ENCODE measurements at regions not wholly inside any gene's neighbourhood (a gene's known extent, or its start where the extent isn't known, plus 50 kb on each side); places are given as distances from the start of the nearest gene placed in this dataset.

- H3K4me1 ChIP-seq: peaks cover 0 to 7% (median 3%) of the 10 kb centered on the region in 4 donors
- intact Hi-C loops (cut with DNase I; ENCODE audit: low total_unique reads): no loop called here
- 75 to 85% (median 79%) methylated on average over 17 of the region's 17 CpGs for WGBS, 5 donors
These were observed 231.2 kb downstream of the ZIC5 start for GRCh38 chr13:99740251-99740979.

GRCh38 chr13:99738626-99739025, 232.9 kb downstream of the ZIC5 start:
- H3K27me3 ChIP-seq: no peaks in the 10 kb centered on the region
- H3K4me1 ChIP-seq: peaks cover 0 to 7% (median 3%) of the 10 kb centered on the region in 4 donors
- no peaks in the 10 kb centered on the region for H3K9me3 ChIP-seq
- H3K36me3 ChIP-seq: no peaks in the 10 kb centered on the region
- TF ChIP-seq POLR2AphosphoS5 (IDR thresholded peaks at IDR 0.05) (no peak), CTCF (IDR thresholded peaks at IDR 0.05) (no peak), POLR2A (IDR thresholded peaks at IDR 0.05) (no peak), EP300 (IDR thresholded peaks at IDR 0.05) (no peak)
- no peak overlapping the region for H3K27ac ChIP-seq
- DNase-seq: peak in 1 of 2 donors; percentile 17
- no peak overlapping the region for H3K4me3 ChIP-seq
- intact Hi-C loops (cut with DNase I; ENCODE audit: low total_unique reads): no loop called here
- WGBS, 5 donors: 54 to 77% (median 72%) methylated on average over 4 of the region's 4 CpGs

More at GRCh38 chr13:99740251-99740979, 231.2 kb downstream of the ZIC5 start:
- DNase-seq: no peak
- H3K4me3 ChIP-seq: no peak overlapping the region
- H3K36me3 ChIP-seq: no peaks in the 10 kb centered on the region
- H3K27ac ChIP-seq: no peak overlapping the region
- H3K9me3 ChIP-seq: no peaks in the 10 kb centered on the region
- H3K27me3 ChIP-seq: no peaks in the 10 kb centered on the region
- no peak for TF ChIP-seq CTCF (IDR thresholded peaks at IDR 0.05)

- intact Hi-C loops (cut with DNase I; ENCODE audit: low total_unique reads): no loop called here
- no peaks in the 10 kb centered on the region for H3K9me3 ChIP-seq
- H3K27me3 ChIP-seq: no peaks in the 10 kb centered on the region
- no peak overlapping the region for H3K27ac ChIP-seq
- DNase-seq: peak in 1 of 2 donors; percentile 2
- TF ChIP-seq POLR2A (IDR thresholded peaks at IDR 0.05) (no peak), EP300 (IDR thresholded peaks at IDR 0.05) (no peak), CTCF (IDR thresholded peaks at IDR 0.05) (no peak), POLR2AphosphoS5 (IDR thresholded peaks at IDR 0.05) (no peak)
- peaks cover 0 to 7% (median 3%) of the 10 kb centered on the region in 4 donors for H3K4me1 ChIP-seq
- no peaks in the 10 kb centered on the region for H3K36me3 ChIP-seq
- WGBS, 5 donors: 91 to 94% (median 93%) methylated on average over 8 of the region's 8 CpGs
- no peak overlapping the region for H3K4me3 ChIP-seq
These were observed 233.9 kb downstream of the ZIC5 start for GRCh38 chr13:99737481-99738245.

GRCh38 chr13:99736541-99736940, 235.0 kb downstream of the ZIC5 start:
- Histone ChIP-seq H3K36me3 (no peaks in the 10 kb centered on the region), H3K27me3 (no peaks in the 10 kb centered on the region)
- intact Hi-C loops (cut with DNase I; ENCODE audit: low total_unique reads): no loop called here

More at GRCh38 chr13:99736541-99736940, 235.0 kb downstream of the ZIC5 start:
- Histone ChIP-seq H3K4me3 (no peak overlapping the region), H3K27ac (no peak overlapping the region), H3K4me1 (no peaks in the 10 kb centered on the region), H3K9me3 (no peaks in the 10 kb centered on the region)
- WGBS, 5 donors: 72 to 88% (median 80%) methylated on average over 3 of the region's 3 CpGs
- DNase-seq: peak in 1 of 2 donors; percentile 5
- TF ChIP-seq EP300 (IDR thresholded peaks at IDR 0.05): no peak
- no peak for TF ChIP-seq POLR2AphosphoS5 (IDR thresholded peaks at IDR 0.05)
